IPS DF 6.9 (cell line): ENCODE measurements at regions not wholly inside any gene's neighbourhood (a gene's known extent, or its start where the extent isn't known, plus 50 kb on each side); places are given as distances from the start of the nearest gene placed in this dataset.
"Not testable (repeated sequence)": the region's sequence is repeated elsewhere in the genome, so short reads cannot be mapped to it uniquely, and the experiment has no call there.

Source experiments
- DNase-seq: peaks from one replicate; pipeline ENCODE4 v3.0.0-alpha.2; 2013; ENCODE audit warnings: low read depth, low spot score
- H3K27ac ChIP-seq: one replicate; pipeline ENCODE4 v1.5.1; 2013; ENCODE audit warnings: low read length, control low read depth
- H3K27me3 ChIP-seq: 2 replicates; pipeline ENCODE4 v1.6.1; 2013; ENCODE audit warnings: mild to moderate bottlenecking, low read length; ENCODE audit not compliant: control insufficient read depth, insufficient read depth
- H3K36me3 ChIP-seq: 2 replicates; pipeline ENCODE4 v1.6.1; 2013; ENCODE audit warnings: low read length; ENCODE audit not compliant: control insufficient read depth, insufficient read depth
- H3K4me1 ChIP-seq: 2 replicates; pipeline ENCODE4 v1.6.1; 2013; ENCODE audit warnings: low read length; ENCODE audit not compliant: control insufficient read depth, insufficient read depth
- H3K4me3 ChIP-seq: 2 replicates; pipeline ENCODE4 v1.5.1; 2013; ENCODE audit warnings: mild to moderate bottlenecking, low read length
- H3K9me3 ChIP-seq: 2 replicates; pipeline ENCODE4 v1.6.1; 2013; ENCODE audit warnings: low read length, inconsistent platforms; ENCODE audit not compliant: control insufficient read depth, insufficient read depth
- WGBS: extraction: QIAGEN DNeasy Blood & Tissue Kit; methylation state at CpG from one replicate; pipeline ENCODE4 v1.1.7; 2013; ENCODE audit warnings: mixed read lengths, missing lambda C conversion rate; ENCODE audit not compliant: insufficient read length, insufficient coverage; 5-methylcytosine and 5-hydroxymethylcytosine counted together

- H3K27ac ChIP-seq = no peak overlapping the region
- no CpG with 5 or more reads among the region's 9 CpGs for WGBS
- H3K36me3 ChIP-seq = no peaks in the 10 kb centered on the region
- H3K27me3 ChIP-seq = no peaks in the 10 kb centered on the region
- no peaks in the 10 kb centered on the region; the same call in 1 of the 2 replicates for H3K4me1 ChIP-seq
- no peak for DNase-seq
- H3K9me3 ChIP-seq = no peaks in the 10 kb centered on the region
- H3K4me3 ChIP-seq = no peak overlapping the region
These were observed 135.9 kb downstream of the GPCPD1 start for GRCh38 chr20:5474646-5475550.

DNA sequence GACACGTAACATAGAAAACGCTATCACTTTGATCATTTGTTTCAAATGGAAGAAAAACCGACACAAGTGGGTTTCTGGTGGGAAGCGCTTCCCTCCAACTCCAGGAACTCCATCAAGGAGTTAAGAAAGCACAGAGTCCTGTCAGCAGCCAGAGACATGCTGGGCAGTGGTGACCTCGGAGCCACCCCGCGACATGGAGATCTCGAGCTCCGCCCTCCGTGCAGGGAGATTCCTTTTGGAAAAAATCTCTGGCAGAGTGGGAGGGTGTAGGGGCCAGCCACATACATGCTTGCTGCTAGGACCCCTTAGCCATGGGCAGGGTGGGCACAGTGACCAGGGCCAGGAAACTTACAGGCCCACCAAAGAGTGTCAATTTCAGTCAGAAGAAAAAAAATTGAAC lies 138.9 kb downstream of the GPCPD1 start:
- not testable (repeated sequence) for DNase-seq, H3K9me3 ChIP-seq, H3K27me3 ChIP-seq, H3K4me3 ChIP-seq, H3K36me3 ChIP-seq, H3K27ac ChIP-seq, H3K4me1 ChIP-seq
- no CpG with 5 or more reads among the region's 10 CpGs for WGBS

- H3K9me3 ChIP-seq = no peaks in the 10 kb centered on the region
- no peak overlapping the region for H3K4me3 ChIP-seq
- no peak overlapping the region for H3K27ac ChIP-seq
- WGBS = no CpG with 5 or more reads among the region's 18 CpGs
- H3K27me3 ChIP-seq = no peaks in the 10 kb centered on the region
- DNase-seq = no peak
- no peaks in the 10 kb centered on the region for H3K36me3 ChIP-seq
- no peaks in the 10 kb centered on the region for H3K4me1 ChIP-seq
These were observed 139.4 kb downstream of the GPCPD1 start for GRCh38 chr20:5471368-5471767.

DNA sequence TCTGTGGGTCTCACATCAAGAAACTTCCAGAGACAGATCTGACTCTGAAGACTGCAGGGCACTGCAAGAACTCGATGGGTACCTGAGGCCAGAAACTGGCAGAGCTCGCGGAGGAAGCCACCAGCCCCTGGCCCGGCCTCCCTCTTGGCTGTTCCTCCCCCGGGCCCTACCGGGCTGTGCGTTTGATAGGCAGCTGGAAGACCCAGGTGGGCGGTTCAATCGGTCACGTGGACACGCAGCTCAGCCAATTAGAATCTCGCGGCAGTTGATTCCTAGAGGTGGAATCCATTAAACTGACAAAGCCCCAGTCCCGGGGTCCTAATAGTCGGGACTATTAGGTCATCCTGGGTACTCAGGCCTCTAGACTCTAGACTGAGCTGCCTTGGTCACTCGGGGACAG lies 139.9 kb downstream of the GPCPD1 start:
- no CpG with 5 or more reads among the region's 16 CpGs for WGBS
- Histone ChIP-seq H3K27me3 (no peaks in the 10 kb centered on the region), H3K36me3 (no peaks in the 10 kb centered on the region), H3K4me3 (no peak overlapping the region), H3K9me3 (no peaks in the 10 kb centered on the region), H3K27ac (no peak overlapping the region), H3K4me1 (no peaks in the 10 kb centered on the region)
- DNase-seq = no peak

DNA sequence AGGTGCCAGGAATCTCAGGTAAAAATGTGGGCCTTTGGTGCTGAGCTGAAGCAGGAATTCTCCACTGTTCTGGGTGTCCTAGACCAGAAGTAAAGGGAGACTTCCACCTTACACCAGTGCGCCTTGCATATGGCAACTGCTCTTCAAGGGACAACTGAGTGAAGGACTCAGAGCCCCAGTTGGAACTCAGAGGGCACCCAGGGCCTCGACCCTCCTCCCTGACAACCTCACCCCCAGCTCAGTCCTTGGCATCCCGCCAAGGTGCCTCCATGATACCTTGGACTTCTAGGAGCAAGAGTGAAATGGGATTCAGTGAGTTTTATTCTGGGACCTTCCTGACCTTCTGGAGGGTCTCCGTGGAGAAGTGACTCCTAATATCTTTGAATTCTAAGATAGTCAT lies 140.3 kb downstream of the GPCPD1 start:
- no peak overlapping the region for H3K27ac ChIP-seq
- no peak for DNase-seq
- no peaks in the 10 kb centered on the region for H3K27me3 ChIP-seq
- no peaks in the 10 kb centered on the region for H3K9me3 ChIP-seq
- H3K4me1 ChIP-seq = no peaks in the 10 kb centered on the region
- WGBS = no CpG with 5 or more reads among the region's 4 CpGs
- no peaks in the 10 kb centered on the region for H3K36me3 ChIP-seq
- no peak overlapping the region for H3K4me3 ChIP-seq

DNA sequence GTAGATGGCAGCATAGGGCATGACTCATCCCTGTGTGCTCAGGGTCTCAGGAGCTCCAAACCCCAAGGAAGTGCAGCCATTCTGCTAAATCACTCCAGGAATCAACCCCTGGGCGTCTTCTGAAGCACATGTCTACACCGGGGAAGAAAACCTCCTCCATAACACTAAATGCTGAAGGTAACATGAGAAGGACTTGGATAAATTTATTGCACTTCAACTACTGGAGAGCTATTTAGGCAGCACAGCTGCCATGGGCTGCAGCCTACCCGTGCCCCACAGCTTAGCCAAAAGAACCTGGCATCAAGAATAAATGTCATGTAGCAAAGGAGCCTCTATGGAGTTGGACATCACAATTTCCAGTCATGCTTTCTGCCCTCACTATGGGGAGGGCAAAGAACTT lies 141.7 kb downstream of the GPCPD1 start:
- no CpG with 5 or more reads among the region's 3 CpGs for WGBS
- Histone ChIP-seq H3K4me1 (no peaks in the 10 kb centered on the region), H3K27me3 (no peaks in the 10 kb centered on the region), H3K36me3 (no peaks in the 10 kb centered on the region), H3K4me3 (no peak overlapping the region), H3K27ac (no peak overlapping the region), H3K9me3 (no peaks in the 10 kb centered on the region)
- no peak for DNase-seq

- Histone ChIP-seq H3K9me3 (no peaks in the 10 kb centered on the region), H3K27me3 (no peaks in the 10 kb centered on the region), H3K4me3 (no peak overlapping the region), H3K4me1 (no peaks in the 10 kb centered on the region), H3K27ac (no peak overlapping the region), H3K36me3 (no peaks in the 10 kb centered on the region)
- WGBS = no CpG with 5 or more reads among the region's 3 CpGs
- no peak for DNase-seq
These were observed 143.7 kb downstream of the GPCPD1 start for GRCh38 chr20:5467086-5467485.

DNA sequence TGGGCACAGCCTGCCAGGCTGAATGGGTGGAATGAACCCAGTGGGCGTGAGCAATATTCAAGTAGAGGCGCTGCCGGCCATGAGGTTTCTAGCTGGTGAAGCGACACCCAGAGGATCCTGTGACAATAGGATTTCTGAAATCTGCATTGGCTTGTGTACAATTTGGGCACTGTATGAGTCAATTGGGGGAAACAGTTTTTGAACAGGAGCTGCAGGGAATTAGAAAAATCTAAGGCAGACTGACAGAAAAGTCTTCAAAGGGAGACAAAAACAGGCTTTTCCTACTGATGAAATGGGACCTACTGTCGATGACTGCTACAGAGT lies 145.2 kb downstream of the GPCPD1 start:
- no CpG with 5 or more reads among the region's 5 CpGs for whole genome bisulfite sequencing
- no peak for DNase-seq

DNA sequence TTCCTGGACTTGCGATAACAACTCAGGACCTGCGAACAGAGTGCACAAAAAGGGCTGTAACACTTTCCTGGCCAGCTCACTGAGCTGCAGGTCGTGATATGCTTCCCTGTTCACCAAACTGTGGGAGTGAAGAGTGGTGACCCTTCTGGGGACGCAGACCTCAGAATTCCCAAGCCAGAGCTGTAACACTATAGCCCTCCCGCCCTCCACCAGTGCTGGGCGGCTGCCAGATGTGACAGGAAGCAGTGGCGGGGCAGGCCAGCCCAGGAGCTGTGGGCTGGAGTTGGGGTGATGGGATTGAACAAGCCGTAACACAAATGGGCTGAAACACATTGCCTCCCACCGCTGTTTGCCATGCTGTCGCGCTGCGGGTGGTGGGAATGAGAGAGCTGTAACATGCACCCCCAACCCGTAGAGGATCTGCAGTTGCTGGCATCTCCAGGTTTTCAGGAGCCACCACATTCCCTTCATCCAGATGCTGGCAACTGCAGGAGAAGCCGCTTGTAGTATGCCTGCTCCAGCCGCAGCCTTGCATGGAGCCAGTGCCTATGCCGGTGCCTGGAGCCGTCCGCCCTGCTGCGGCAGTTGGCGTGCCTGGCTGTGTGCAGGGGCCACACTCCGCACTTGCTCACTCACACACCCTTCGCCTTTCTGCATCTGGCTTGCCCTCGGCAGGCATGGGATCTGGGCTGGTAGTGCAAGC lies 145.8 kb downstream of the GPCPD1 start:
- H3K4me1 ChIP-seq = no peaks in the 10 kb centered on the region
- DNase-seq = no peak
- H3K4me3 ChIP-seq = no peak overlapping the region
- H3K36me3 ChIP-seq = no peaks in the 10 kb centered on the region
- WGBS = no CpG with 5 or more reads among the region's 23 CpGs
- no peaks in the 10 kb centered on the region for H3K9me3 ChIP-seq
- H3K27ac ChIP-seq = no peak overlapping the region
- no peaks in the 10 kb centered on the region for H3K27me3 ChIP-seq

More for the DNA sequence above, 145.2 kb downstream of the GPCPD1 start:
- Histone ChIP-seq H3K9me3 (no peaks in the 10 kb centered on the region), H3K4me1 (no peaks in the 10 kb centered on the region), H3K36me3 (no peaks in the 10 kb centered on the region), H3K4me3 (no peak overlapping the region), H3K27me3 (no peaks in the 10 kb centered on the region), H3K27ac (no peak overlapping the region)

DNA sequence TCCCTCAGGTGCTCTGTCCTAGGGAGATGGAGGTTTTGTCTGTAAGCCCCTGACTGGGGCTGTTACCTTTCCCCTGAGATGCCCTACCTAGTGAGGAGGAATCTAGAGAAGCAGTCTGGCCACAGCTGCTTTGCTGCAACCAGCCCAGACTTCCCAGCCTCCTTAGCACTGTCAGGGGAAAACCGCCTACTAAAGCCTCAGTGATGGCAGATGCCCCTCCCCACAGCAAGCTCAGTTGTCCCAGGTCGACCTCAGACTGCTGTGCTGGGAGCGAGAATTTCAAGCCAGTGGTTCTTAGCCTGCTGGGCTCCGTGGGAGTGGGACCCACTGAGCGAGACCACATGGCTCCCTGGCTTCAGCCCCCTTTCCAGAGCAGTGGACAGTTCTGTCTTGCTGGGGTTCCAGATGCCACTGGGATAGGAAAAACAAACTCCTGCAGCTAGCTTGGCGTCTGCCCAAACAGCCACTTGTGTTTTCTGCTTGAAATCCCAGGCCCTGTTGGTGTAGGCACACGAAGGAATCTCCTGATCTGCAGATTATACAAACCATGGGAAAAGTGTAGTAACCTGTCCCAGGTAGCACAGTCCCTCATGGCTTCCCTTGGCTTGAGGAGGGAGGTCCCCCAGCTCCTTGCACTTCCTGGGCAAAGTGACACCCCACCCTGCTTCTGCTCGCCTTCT lies 146.4 kb upstream of the PROKR2 start:
- DNase-seq = no peak
- H3K4me1 ChIP-seq = no peaks in the 10 kb centered on the region
- no peaks in the 10 kb centered on the region for H3K27me3 ChIP-seq
- no peak overlapping the region for H3K27ac ChIP-seq
- WGBS = no CpG with 5 or more reads among the region's 8 CpGs
- no peak overlapping the region for H3K4me3 ChIP-seq
- H3K9me3 ChIP-seq = no peaks in the 10 kb centered on the region
- no peaks in the 10 kb centered on the region for H3K36me3 ChIP-seq
